SH-SY5Y (cell line): ENCODE measurements at regions not wholly inside any gene's neighbourhood (a gene's known extent, or its start where the extent isn't known, plus 50 kb on each side); places are given as distances from the start of the nearest gene placed in this dataset.

Experiments
- GATA2 ChIP-seq: IDR thresholded peaks from 2 replicates; pipeline ENCODE4 v1.6.1; 2011; ENCODE audit warnings: mild to moderate bottlenecking, low read depth, low read length
- GATA3 ChIP-seq: IDR thresholded peaks from 2 replicates; pipeline ENCODE4 v1.6.1; 2011; ENCODE audit warnings: low read depth, mild to moderate bottlenecking, low read length, moderate library complexity

DNA sequence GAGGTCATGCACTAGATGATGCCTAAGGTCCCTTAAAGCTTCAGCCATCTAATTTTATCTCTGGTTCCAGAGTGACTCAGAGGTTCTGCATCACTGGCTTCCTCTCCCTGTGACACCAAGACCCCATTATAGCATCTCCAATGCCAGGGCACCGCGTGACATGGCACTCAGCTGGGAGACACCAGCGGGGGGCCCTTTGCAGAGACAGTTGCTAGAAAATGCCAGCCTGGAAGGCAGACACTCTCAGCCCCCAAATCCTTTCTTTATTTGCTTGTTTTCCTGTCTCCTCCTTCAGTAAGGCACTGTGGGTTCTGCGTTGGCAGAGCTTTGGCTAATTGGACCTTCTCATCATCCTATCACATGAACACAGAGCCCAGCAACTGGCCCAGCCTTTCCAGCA is 123.5 kb upstream of the VRK1 start:
- TF ChIP-seq GATA2 (no peak), GATA3 (no peak)
